OCI-LY1 (cell line): ENCODE measurements at regions not wholly inside any gene's neighbourhood (a gene's known extent, or its start where the extent isn't known, plus 50 kb on each side); places are given as distances from the start of the nearest gene placed in this dataset.

Source experiments
- EZH2 ChIP-seq: fragments of 200-600 bp; sonication (generic), shearing (Covaris generic); IDR thresholded peaks from 2 replicates; pipeline ENCODE4 v1.8.0; 2017; ENCODE audit warnings: borderline replicate concordance, mixed run types, mild to moderate bottlenecking, antibody characterized with exemption, low read length, moderate library complexity, mixed read lengths
- TF ChIP-seq, protein P1 (sequence below): fragments of 200-600 bp; sonication (generic), shearing (Covaris generic); IDR thresholded peaks from 2 replicates; pipeline ENCODE4 v1.5.1; 2017; ENCODE audit warnings: mild to moderate bottlenecking, antibody characterized with exemption, low read length, moderate library complexity, mixed read lengths

DNA sequence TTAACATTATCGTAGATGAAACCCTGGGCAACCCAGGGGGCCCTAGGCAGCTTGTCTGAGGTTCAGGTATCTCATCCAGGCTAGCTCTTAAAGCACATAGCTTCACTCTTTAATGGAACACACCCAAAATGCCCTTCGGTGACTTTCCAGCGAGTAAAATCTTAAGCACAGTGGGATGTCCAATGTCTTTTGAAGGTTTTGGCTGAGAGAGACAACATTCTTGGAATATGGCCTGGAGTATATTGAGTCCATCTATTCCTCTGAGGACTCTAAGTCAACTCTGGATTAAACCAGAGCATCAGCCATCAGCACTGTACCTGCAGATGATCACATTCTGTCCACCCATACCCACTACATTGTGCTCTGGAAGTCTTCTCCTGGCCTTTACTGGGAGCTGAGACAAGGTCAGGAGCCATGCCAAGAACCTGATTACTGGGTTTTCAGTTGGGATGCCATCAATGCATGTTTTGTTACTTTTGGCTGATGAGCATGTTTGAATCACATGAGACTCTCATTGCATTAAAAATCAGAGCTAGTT, 63.4 kb upstream of the CDH11 start:
- TF ChIP-seq, protein P1, sequence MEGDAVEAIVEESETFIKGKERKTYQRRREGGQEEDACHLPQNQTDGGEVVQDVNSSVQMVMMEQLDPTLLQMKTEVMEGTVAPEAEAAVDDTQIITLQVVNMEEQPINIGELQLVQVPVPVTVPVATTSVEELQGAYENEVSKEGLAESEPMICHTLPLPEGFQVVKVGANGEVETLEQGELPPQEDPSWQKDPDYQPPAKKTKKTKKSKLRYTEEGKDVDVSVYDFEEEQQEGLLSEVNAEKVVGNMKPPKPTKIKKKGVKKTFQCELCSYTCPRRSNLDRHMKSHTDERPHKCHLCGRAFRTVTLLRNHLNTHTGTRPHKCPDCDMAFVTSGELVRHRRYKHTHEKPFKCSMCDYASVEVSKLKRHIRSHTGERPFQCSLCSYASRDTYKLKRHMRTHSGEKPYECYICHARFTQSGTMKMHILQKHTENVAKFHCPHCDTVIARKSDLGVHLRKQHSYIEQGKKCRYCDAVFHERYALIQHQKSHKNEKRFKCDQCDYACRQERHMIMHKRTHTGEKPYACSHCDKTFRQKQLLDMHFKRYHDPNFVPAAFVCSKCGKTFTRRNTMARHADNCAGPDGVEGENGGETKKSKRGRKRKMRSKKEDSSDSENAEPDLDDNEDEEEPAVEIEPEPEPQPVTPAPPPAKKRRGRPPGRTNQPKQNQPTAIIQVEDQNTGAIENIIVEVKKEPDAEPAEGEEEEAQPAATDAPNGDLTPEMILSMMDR, result no peak
- TF ChIP-seq EZH2, result no peak
